GM23338 (cell line): ENCODE measurements at regions not wholly inside any gene's neighbourhood (a gene's known extent, or its start where the extent isn't known, plus 50 kb on each side); places are given as distances from the start of the nearest gene placed in this dataset.

Experiments used
- ATAC-seq: fragments of 200-7000 bp; cut with Tn5 transposase; 3 replicates; pipeline ENCODE4 v1.9.1; 2020
- DNase-seq: peaks from one replicate; pipeline ENCODE4 v3.0.0-alpha.2; 2015; ENCODE audit warnings: low spot score
- H2AFZ ChIP-seq: fragments of 200-600 bp; sonication (generic); 2 replicates; pipeline ENCODE4 v1.8.0; 2016; ENCODE audit warnings: antibody characterized with exemption, mild to moderate bottlenecking, moderate library complexity
- H3F3A ChIP-seq: fragments of 200-600 bp; sonication (generic); replicated peaks from 2 replicates; pipeline ENCODE4 v1.8.0; 2017; ENCODE audit warnings: antibody characterized with exemption, mixed run types, low read depth
- H3K27ac ChIP-seq: fragments of 200-600 bp; sonication (generic); 2 replicates; pipeline ENCODE4 v1.6.1; 2016; ENCODE audit warnings: low read depth
- H3K27me3 ChIP-seq: fragments of 200-600 bp; sonication (generic); 2 replicates; pipeline ENCODE4 v1.8.0; 2016; ENCODE audit warnings: mild to moderate bottlenecking, mixed run types, moderate library complexity; ENCODE audit not compliant: insufficient read depth
- H3K36me3 ChIP-seq: fragments of 200-600 bp; sonication (generic); 2 replicates; pipeline ENCODE4 v1.8.0; 2016; ENCODE audit warnings: mild to moderate bottlenecking; ENCODE audit not compliant: insufficient read depth
- H3K4me1 ChIP-seq: fragments of 200-600 bp; sonication (generic); 2 replicates; pipeline ENCODE4 v1.8.0; 2016; ENCODE audit warnings: mild to moderate bottlenecking, moderate library complexity; ENCODE audit not compliant: insufficient read depth
- H3K4me2 ChIP-seq: fragments of 200-600 bp; sonication (generic); 2 replicates; pipeline ENCODE4 v1.7.1; 2017; ENCODE audit warnings: mixed run types
- H3K4me3 ChIP-seq: fragments of 200-600 bp; sonication (generic); 2 replicates; pipeline ENCODE4 v1.6.1; 2016; ENCODE audit warnings: mixed run types
- H3K79me2 ChIP-seq: fragments of 200-600 bp; sonication (generic); replicated peaks from 2 replicates; pipeline ENCODE4 v1.8.0; 2017; ENCODE audit warnings: mild to moderate bottlenecking; ENCODE audit not compliant: insufficient read depth
- H3K9me2 ChIP-seq: fragments of 200-600 bp; sonication (generic); 2 replicates; pipeline ENCODE4 v1.8.0; 2017; ENCODE audit not compliant: insufficient read depth
- H4K20me1 ChIP-seq: fragments of 200-600 bp; sonication (generic); replicated peaks from 2 replicates; pipeline ENCODE4 v1.8.0; 2017; ENCODE audit warnings: mild to moderate bottlenecking; ENCODE audit not compliant: insufficient read depth
- H3K27ac Mint-ChIP-seq: 2 replicates; pipeline ENCODE4 v1.8.0; 2020; ENCODE audit warnings: inconsistent platforms, mild to moderate bottlenecking, moderate library complexity, mixed read lengths
- H3K27me3 Mint-ChIP-seq: 3 replicates; pipeline ENCODE4 v1.8.0; 2022; ENCODE audit warnings: low read depth, mild to moderate bottlenecking, moderate library complexity, mixed read lengths, inconsistent platforms; ENCODE audit not compliant: insufficient read depth, poor library complexity
- H3K36me3 Mint-ChIP-seq: 3 replicates; pipeline ENCODE4 v1.8.0; 2021; ENCODE audit warnings: low read depth, mild to moderate bottlenecking, inconsistent platforms, moderate library complexity, mixed read lengths
- H3K4me1 Mint-ChIP-seq: 3 replicates; pipeline ENCODE4 v1.8.0; 2020; ENCODE audit warnings: mild to moderate bottlenecking, inconsistent platforms, mixed read lengths
- H3K4me3 Mint-ChIP-seq: 3 replicates; pipeline ENCODE4 v1.8.0; 2021; ENCODE audit warnings: moderate library complexity, mild to moderate bottlenecking, inconsistent platforms, mixed read lengths
- H3K9me3 Mint-ChIP-seq: 3 replicates; pipeline ENCODE4 v1.8.0; 2020; ENCODE audit warnings: moderate library complexity, mild to moderate bottlenecking, inconsistent platforms, mixed read lengths
- EZH2 ChIP-seq: fragments of 200-600 bp; sonication (generic); IDR thresholded peaks from one replicate; pipeline ENCODE4 v1.8.0; 2017; ENCODE audit warnings: antibody characterized with exemption, mild to moderate bottlenecking, low read depth; ENCODE audit not compliant: unreplicated experiment
- JUNB ChIP-seq: IDR thresholded peaks from one replicate; pipeline ENCODE4 v1.6.1; 2016; ENCODE audit warnings: antibody characterized with exemption; ENCODE audit not compliant: unreplicated experiment
- NANOG ChIP-seq: IDR thresholded peaks from 2 replicates; pipeline ENCODE4 v1.6.1; 2016; ENCODE audit warnings: antibody characterized with exemption, borderline replicate concordance
- POLR2AphosphoS5 ChIP-seq: IDR thresholded peaks from 2 replicates; pipeline ENCODE4 v1.6.1; 2016; ENCODE audit warnings: antibody characterized with exemption, low read depth
- TF ChIP-seq, protein P1 (sequence below), 2 experiments: fragments of 200-600 bp in 1 of 2; sonication (generic) in 1 of 2; conservative IDR thresholded peaks; 2 replicates each; pipeline versions ENCODE4 v1.5.1 to v1.6.1; 2016 to 2017; ENCODE audit warnings: antibody characterized with exemption in 2 of 2, low read depth in 2 of 2, mild to moderate bottlenecking in 2 of 2, moderate library complexity in 1 of 2
- TF ChIP-seq, protein P2 (sequence below): fragments of 250-450 bp; sonication (Bioruptor Pico); IDR thresholded peaks from 2 replicates; pipeline ENCODE4 v1.5.0; 2020; ENCODE audit warnings: mild to moderate bottlenecking, moderate library complexity
- TF ChIP-seq, protein P3 (sequence below): IDR thresholded peaks from one replicate; pipeline ENCODE4 v1.6.1; 2018; ENCODE audit warnings: antibody characterized with exemption; ENCODE audit not compliant: unreplicated experiment

DNA sequence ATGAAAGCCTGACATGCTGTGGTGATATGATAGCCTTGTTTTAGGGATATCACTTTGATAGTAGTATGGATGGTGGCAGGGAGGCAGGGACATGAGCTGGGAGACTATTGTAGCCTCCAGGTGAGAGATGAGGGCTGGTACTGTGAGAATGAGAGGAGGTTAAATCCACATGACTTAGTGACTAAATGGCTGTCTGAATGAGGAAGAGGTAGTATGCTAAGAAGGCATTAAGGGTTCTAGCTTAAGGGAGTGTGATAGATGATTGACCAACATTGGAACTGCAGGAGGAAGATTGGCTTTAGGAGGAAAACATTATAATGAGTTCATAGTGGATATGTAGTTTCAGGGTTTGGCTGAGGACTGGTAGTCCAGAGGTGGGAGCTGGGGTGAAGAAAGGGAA lies 195.0 kb upstream of the ANK2 start:
- Mint-ChIP-seq H3K4me1 (peaks cover 24% of the 10 kb centered on the region), H3K36me3 (peaks cover 3% of the 10 kb centered on the region), H3K4me3 (no peak overlapping the region), H3K27ac (peak overlapping the region; percentile 7; the same call in 1 of the 2 replicates), H3K9me3 (no peaks in the 10 kb centered on the region), H3K27me3 (peaks cover 2% of the 10 kb centered on the region)
- Histone ChIP-seq H4K20me1 (peaks cover 4% of the 10 kb centered on the region; the same call in 1 of the 2 replicates), H3K36me3 (no peaks in the 10 kb centered on the region), H3K4me2 (no peak overlapping the region), H3K27ac (no peak overlapping the region; the same call in 1 of the 2 replicates), H3K9me2 (no peaks in the 10 kb centered on the region; the same call in 1 of the 2 replicates), H3K4me3 (no peak overlapping the region), H2AFZ (no peak overlapping the region), H3K27me3 (no peaks in the 10 kb centered on the region), H3K4me1 (peaks cover 25% of the 10 kb centered on the region), H3F3A (no peaks in the 10 kb centered on the region), H3K79me2 (no peaks in the 10 kb centered on the region; the same call in 1 of the 2 replicates)
- ATAC-seq (peak; percentile 36; the same call in 2 of the 3 replicates), DNase-seq (no peak)
- no peak for TF ChIP-seq JUNB
- TF ChIP-seq, protein P1, sequence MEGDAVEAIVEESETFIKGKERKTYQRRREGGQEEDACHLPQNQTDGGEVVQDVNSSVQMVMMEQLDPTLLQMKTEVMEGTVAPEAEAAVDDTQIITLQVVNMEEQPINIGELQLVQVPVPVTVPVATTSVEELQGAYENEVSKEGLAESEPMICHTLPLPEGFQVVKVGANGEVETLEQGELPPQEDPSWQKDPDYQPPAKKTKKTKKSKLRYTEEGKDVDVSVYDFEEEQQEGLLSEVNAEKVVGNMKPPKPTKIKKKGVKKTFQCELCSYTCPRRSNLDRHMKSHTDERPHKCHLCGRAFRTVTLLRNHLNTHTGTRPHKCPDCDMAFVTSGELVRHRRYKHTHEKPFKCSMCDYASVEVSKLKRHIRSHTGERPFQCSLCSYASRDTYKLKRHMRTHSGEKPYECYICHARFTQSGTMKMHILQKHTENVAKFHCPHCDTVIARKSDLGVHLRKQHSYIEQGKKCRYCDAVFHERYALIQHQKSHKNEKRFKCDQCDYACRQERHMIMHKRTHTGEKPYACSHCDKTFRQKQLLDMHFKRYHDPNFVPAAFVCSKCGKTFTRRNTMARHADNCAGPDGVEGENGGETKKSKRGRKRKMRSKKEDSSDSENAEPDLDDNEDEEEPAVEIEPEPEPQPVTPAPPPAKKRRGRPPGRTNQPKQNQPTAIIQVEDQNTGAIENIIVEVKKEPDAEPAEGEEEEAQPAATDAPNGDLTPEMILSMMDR (conservative IDR thresholded peaks at IDR 0.05; ENCODE audit: low read depth in 2 of 2) = no peak

DNA sequence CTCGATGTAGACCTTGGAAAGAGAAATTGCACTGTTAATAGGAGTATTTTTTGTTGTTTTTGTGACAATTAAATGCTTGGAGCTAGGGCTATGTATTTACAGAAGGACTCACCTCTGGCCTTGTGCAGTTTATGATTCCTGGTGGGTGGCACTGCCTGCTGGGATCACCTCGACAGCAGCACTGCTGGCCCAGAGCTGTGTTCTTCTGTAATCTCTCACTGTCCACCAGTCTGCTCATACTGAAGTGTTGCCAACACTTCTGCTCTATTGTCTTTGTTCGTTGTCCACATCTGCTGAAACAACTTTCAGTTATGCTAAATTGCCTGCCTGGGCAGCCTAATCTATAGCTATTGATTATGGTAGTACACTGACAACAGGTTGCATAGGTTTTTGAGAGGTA lies 194.4 kb upstream of the ANK2 start:
- no peaks in the 10 kb centered on the region for H3K27me3 ChIP-seq
- no peak for DNase-seq
- Mint-ChIP-seq H3K27me3 (peaks cover 2% of the 10 kb centered on the region), H3K9me3 (no peaks in the 10 kb centered on the region), H3K27ac (no peak overlapping the region), H3K4me3 (no peak overlapping the region), H3K4me1 (peaks cover 30% of the 10 kb centered on the region), H3K36me3 (peaks cover 3% of the 10 kb centered on the region)
- peaks cover 4% of the 10 kb centered on the region; the same call in 1 of the 2 replicates for H4K20me1 ChIP-seq
- no peaks in the 10 kb centered on the region for H3K36me3 ChIP-seq
- H3K4me2 ChIP-seq = no peak overlapping the region
- H3K79me2 ChIP-seq = peaks cover 3% of the 10 kb centered on the region; the same call in 1 of the 2 replicates
- no peak overlapping the region for H2AFZ ChIP-seq
- no peaks in the 10 kb centered on the region; the same call in 1 of the 2 replicates for H3K9me2 ChIP-seq
- H3K4me3 ChIP-seq = no peak overlapping the region
- H3K4me1 ChIP-seq = peaks cover 32% of the 10 kb centered on the region
- no peak overlapping the region for H3K27ac ChIP-seq
- ATAC-seq = no peak
- no peaks in the 10 kb centered on the region for H3F3A ChIP-seq
- TF ChIP-seq JUNB (no peak), NANOG (no peak), POLR2AphosphoS5 (no peak), EZH2 (no peak)
- TF ChIP-seq, protein P1 (conservative IDR thresholded peaks at IDR 0.05; ENCODE audit: low read depth in 2 of 2) = no peak
- TF ChIP-seq, protein P2, sequence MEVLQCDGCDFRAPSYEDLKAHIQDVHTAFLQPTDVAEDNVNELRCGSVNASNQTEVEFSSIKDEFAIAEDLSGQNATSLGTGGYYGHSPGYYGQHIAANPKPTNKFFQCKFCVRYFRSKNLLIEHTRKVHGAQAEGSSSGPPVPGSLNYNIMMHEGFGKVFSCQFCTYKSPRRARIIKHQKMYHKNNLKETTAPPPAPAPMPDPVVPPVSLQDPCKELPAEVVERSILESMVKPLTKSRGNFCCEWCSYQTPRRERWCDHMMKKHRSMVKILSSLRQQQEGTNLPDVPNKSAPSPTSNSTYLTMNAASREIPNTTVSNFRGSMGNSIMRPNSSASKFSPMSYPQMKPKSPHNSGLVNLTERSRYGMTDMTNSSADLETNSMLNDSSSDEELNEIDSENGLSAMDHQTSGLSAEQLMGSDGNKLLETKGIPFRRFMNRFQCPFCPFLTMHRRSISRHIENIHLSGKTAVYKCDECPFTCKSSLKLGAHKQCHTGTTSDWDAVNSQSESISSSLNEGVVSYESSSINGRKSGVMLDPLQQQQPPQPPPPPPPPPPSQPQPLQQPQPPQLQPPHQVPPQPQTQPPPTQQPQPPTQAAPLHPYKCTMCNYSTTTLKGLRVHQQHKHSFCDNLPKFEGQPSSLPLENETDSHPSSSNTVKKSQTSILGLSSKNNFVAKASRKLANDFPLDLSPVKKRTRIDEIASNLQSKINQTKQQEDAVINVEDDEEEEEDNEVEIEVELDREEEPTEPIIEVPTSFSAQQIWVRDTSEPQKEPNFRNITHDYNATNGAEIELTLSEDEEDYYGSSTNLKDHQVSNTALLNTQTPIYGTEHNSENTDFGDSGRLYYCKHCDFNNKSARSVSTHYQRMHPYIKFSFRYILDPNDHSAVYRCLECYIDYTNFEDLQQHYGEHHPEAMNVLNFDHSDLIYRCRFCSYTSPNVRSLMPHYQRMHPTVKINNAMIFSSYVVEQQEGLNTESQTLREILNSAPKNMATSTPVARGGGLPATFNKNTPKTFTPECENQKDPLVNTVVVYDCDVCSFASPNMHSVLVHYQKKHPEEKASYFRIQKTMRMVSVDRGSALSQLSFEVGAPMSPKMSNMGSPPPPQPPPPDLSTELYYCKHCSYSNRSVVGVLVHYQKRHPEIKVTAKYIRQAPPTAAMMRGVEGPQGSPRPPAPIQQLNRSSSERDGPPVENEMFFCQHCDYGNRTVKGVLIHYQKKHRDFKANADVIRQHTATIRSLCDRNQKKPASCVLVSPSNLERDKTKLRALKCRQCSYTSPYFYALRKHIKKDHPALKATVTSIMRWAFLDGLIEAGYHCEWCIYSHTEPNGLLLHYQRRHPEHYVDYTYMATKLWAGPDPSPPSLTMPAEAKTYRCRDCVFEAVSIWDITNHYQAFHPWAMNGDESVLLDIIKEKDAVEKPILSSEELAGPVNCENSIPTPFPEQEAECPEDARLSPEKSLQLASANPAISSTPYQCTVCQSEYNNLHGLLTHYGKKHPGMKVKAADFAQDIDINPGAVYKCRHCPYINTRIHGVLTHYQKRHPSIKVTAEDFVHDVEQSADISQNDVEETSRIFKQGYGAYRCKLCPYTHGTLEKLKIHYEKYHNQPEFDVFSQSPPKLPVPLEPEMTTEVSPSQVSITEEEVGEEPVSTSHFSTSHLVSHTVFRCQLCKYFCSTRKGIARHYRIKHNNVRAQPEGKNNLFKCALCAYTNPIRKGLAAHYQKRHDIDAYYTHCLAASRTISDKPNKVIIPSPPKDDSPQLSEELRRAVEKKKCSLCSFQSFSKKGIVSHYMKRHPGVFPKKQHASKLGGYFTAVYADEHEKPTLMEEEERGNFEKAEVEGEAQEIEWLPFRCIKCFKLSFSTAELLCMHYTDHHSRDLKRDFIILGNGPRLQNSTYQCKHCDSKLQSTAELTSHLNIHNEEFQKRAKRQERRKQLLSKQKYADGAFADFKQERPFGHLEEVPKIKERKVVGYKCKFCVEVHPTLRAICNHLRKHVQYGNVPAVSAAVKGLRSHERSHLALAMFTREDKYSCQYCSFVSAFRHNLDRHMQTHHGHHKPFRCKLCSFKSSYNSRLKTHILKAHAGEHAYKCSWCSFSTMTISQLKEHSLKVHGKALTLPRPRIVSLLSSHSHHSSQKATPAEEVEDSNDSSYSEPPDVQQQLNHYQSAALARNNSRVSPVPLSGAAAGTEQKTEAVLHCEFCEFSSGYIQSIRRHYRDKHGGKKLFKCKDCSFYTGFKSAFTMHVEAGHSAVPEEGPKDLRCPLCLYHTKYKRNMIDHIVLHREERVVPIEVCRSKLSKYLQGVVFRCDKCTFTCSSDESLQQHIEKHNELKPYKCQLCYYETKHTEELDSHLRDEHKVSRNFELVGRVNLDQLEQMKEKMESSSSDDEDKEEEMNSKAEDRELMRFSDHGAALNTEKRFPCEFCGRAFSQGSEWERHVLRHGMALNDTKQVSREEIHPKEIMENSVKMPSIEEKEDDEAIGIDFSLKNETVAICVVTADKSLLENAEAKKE (CRISPR knock-in tag) = no peak
- TF ChIP-seq, protein P3, sequence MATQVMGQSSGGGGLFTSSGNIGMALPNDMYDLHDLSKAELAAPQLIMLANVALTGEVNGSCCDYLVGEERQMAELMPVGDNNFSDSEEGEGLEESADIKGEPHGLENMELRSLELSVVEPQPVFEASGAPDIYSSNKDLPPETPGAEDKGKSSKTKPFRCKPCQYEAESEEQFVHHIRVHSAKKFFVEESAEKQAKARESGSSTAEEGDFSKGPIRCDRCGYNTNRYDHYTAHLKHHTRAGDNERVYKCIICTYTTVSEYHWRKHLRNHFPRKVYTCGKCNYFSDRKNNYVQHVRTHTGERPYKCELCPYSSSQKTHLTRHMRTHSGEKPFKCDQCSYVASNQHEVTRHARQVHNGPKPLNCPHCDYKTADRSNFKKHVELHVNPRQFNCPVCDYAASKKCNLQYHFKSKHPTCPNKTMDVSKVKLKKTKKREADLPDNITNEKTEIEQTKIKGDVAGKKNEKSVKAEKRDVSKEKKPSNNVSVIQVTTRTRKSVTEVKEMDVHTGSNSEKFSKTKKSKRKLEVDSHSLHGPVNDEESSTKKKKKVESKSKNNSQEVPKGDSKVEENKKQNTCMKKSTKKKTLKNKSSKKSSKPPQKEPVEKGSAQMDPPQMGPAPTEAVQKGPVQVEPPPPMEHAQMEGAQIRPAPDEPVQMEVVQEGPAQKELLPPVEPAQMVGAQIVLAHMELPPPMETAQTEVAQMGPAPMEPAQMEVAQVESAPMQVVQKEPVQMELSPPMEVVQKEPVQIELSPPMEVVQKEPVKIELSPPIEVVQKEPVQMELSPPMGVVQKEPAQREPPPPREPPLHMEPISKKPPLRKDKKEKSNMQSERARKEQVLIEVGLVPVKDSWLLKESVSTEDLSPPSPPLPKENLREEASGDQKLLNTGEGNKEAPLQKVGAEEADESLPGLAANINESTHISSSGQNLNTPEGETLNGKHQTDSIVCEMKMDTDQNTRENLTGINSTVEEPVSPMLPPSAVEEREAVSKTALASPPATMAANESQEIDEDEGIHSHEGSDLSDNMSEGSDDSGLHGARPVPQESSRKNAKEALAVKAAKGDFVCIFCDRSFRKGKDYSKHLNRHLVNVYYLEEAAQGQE = no peak
